PC-3 (cell line): ENCODE measurements at regions not wholly inside any gene's neighbourhood (a gene's known extent, or its start where the extent isn't known, plus 50 kb on each side); places are given as distances from the start of the nearest gene placed in this dataset.

Experiments used
- EZH2 ChIP-seq: fragments of 300-600 bp; sonication (generic); IDR thresholded peaks from one replicate; pipeline ENCODE4 v1.6.1; 2017; ENCODE audit warnings: antibody characterized with exemption, mild to moderate bottlenecking, low read length; ENCODE audit not compliant: unreplicated experiment
- EZH2phosphoT487 ChIP-seq: fragments of 300-600 bp; sonication (generic); IDR thresholded peaks from 2 replicates; pipeline ENCODE4 v1.6.1; 2018; ENCODE audit warnings: mild to moderate bottlenecking, antibody characterized with exemption, low read length, borderline replicate concordance
- TF ChIP-seq, protein P1 (sequence below): fragments of 300-600 bp; sonication (generic); conservative IDR thresholded peaks from 2 replicates; pipeline ENCODE4 v1.5.1; 2017; ENCODE audit warnings: antibody characterized with exemption, low read depth, mild to moderate bottlenecking, low read length

DNA sequence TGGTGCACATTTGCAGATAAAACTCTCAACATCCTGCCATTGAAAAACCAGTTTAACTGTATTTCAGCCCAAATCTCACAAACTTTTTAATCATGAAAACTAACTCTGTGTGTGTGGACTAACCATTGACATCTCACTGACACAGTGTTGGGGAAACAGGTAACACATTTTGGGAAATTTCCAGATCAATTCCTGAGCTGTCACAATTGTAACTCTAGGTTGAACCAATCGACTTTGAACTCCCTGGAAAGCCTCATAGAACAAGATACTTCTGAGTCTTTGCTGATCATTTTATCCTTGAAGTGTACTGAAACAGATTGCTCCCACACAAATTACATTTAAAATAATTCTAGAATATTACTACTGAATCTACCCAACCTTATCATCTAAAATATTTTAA, 667.9 kb upstream of the NR2F2 start:
- TF ChIP-seq, protein P1, sequence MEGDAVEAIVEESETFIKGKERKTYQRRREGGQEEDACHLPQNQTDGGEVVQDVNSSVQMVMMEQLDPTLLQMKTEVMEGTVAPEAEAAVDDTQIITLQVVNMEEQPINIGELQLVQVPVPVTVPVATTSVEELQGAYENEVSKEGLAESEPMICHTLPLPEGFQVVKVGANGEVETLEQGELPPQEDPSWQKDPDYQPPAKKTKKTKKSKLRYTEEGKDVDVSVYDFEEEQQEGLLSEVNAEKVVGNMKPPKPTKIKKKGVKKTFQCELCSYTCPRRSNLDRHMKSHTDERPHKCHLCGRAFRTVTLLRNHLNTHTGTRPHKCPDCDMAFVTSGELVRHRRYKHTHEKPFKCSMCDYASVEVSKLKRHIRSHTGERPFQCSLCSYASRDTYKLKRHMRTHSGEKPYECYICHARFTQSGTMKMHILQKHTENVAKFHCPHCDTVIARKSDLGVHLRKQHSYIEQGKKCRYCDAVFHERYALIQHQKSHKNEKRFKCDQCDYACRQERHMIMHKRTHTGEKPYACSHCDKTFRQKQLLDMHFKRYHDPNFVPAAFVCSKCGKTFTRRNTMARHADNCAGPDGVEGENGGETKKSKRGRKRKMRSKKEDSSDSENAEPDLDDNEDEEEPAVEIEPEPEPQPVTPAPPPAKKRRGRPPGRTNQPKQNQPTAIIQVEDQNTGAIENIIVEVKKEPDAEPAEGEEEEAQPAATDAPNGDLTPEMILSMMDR: no peak
- no peak for TF ChIP-seq EZH2
- no peak for TF ChIP-seq EZH2phosphoT487
